ENCODE measurements at regions not wholly inside any gene's neighbourhood (a gene's known extent, or its start where the extent isn't known, plus 50 kb on each side); places are given as distances from the start of the nearest gene placed in this dataset.

GRCh38 chr14:25394356-25394755, 344.4 kb upstream of the STXBP6 start:
- Histone ChIP-seq H2AFZ (ENCODE audit: low read length) (no peak overlapping the region), H4K20me1 (ENCODE audit: control insufficient read depth, extremely low read depth, insufficient read depth, low read length) (no peaks in the 10 kb centered on the region), H3K4me1 (ENCODE audit: control insufficient read depth, extremely low read depth, insufficient read depth, low read length) (no peaks in the 10 kb centered on the region), H3K27ac (ENCODE audit: insufficient read depth, low read length) (no peak overlapping the region), H3K27me3 (ENCODE audit: control insufficient read depth, insufficient read depth, low read length) (no peaks in the 10 kb centered on the region), H3K4me3 (replicated peaks in 1 of 4; ENCODE audit: control extremely low read depth in 1 of 4, insufficient read depth in 1 of 4, low read depth in 3 of 4, low read length in 4 of 4) (no peak overlapping the region), H3K79me2 (ENCODE audit: control insufficient read depth, insufficient read depth, low read length) (no peaks in the 10 kb centered on the region), H3K36me3 (ENCODE audit: control insufficient read depth, insufficient read depth, low read length) (no peaks in the 10 kb centered on the region), H3K4me2 (ENCODE audit: extremely low read depth, insufficient read depth, low read length) (no peak overlapping the region), H3K9me3 (ENCODE audit: control insufficient read depth, insufficient read depth, low read depth, low read length) (no peaks in the 10 kb centered on the region), H3K9ac (ENCODE audit: insufficient read depth, low read length) (no peak overlapping the region)
- DNase-seq (ENCODE audit: low read depth in 2 of 2), result no peak
- TF ChIP-seq CTCF (conservative IDR thresholded peaks at IDR 0.05 in 1 of 2, IDR thresholded peaks at IDR 0.05 in 1 of 2; ENCODE audit: low read depth in 1 of 2, low read length in 2 of 2) (no peak), EZH2 (IDR thresholded peaks at IDR 0.05; ENCODE audit: low read length, missing control alignments) (no peak)

GRCh38 chr14:25389948-25390347, 340.0 kb upstream of the STXBP6 start:
- no peaks in the 10 kb centered on the region for H4K20me1 ChIP-seq (ENCODE audit: control insufficient read depth, extremely low read depth, insufficient read depth, low read length)
- no peak for DNase-seq (ENCODE audit: low read depth in 2 of 2)
- no peak overlapping the region for H3K27ac ChIP-seq (ENCODE audit: insufficient read depth, low read length)
- no peaks in the 10 kb centered on the region for H3K4me1 ChIP-seq (ENCODE audit: control insufficient read depth, extremely low read depth, insufficient read depth, low read length)
- H3K36me3 ChIP-seq (ENCODE audit: control insufficient read depth, insufficient read depth, low read length), result no peaks in the 10 kb centered on the region
- no peak overlapping the region for H3K9ac ChIP-seq (ENCODE audit: insufficient read depth, low read length)
- H3K79me2 ChIP-seq (ENCODE audit: control insufficient read depth, insufficient read depth, low read length), result no peaks in the 10 kb centered on the region
- H3K4me3 ChIP-seq (replicated peaks in 1 of 4; ENCODE audit: control extremely low read depth in 1 of 4, insufficient read depth in 1 of 4, low read depth in 3 of 4, low read length in 4 of 4), result no peak overlapping the region
- H3K4me2 ChIP-seq (ENCODE audit: extremely low read depth, insufficient read depth, low read length), result no peak overlapping the region
- H3K27me3 ChIP-seq (ENCODE audit: control insufficient read depth, insufficient read depth, low read length), result no peaks in the 10 kb centered on the region
- TF ChIP-seq EZH2 (IDR thresholded peaks at IDR 0.05; ENCODE audit: low read length, missing control alignments), result no peak
- no peak for TF ChIP-seq CTCF (conservative IDR thresholded peaks at IDR 0.05 in 1 of 2, IDR thresholded peaks at IDR 0.05 in 1 of 2; ENCODE audit: low read depth in 1 of 2, low read length in 2 of 2)
- H3K9me3 ChIP-seq (ENCODE audit: control insufficient read depth, insufficient read depth, low read depth, low read length), result no peaks in the 10 kb centered on the region
- no peak overlapping the region for H2AFZ ChIP-seq (ENCODE audit: low read length)

GRCh38 chr14:25381498-25381897, 331.6 kb upstream of the STXBP6 start:
- no peak for DNase-seq (ENCODE audit: low read depth in 2 of 2)
- no peak for TF ChIP-seq CTCF (conservative IDR thresholded peaks at IDR 0.05 in 1 of 2, IDR thresholded peaks at IDR 0.05 in 1 of 2; ENCODE audit: low read depth in 1 of 2, low read length in 2 of 2)

More at GRCh38 chr14:25381498-25381897, 331.6 kb upstream of the STXBP6 start:
- Histone ChIP-seq H3K4me1 (ENCODE audit: control insufficient read depth, extremely low read depth, insufficient read depth, low read length) (no peaks in the 10 kb centered on the region), H3K4me2 (ENCODE audit: extremely low read depth, insufficient read depth, low read length) (no peak overlapping the region), H3K27ac (ENCODE audit: insufficient read depth, low read length) (no peak overlapping the region), H2AFZ (ENCODE audit: low read length) (no peak overlapping the region), H3K79me2 (ENCODE audit: control insufficient read depth, insufficient read depth, low read length) (no peaks in the 10 kb centered on the region), H4K20me1 (ENCODE audit: control insufficient read depth, extremely low read depth, insufficient read depth, low read length) (no peaks in the 10 kb centered on the region), H3K27me3 (ENCODE audit: control insufficient read depth, insufficient read depth, low read length) (no peaks in the 10 kb centered on the region), H3K9me3 (ENCODE audit: control insufficient read depth, insufficient read depth, low read depth, low read length) (no peaks in the 10 kb centered on the region), H3K36me3 (ENCODE audit: control insufficient read depth, insufficient read depth, low read length) (no peaks in the 10 kb centered on the region), H3K4me3 (replicated peaks in 1 of 4; ENCODE audit: control extremely low read depth in 1 of 4, insufficient read depth in 1 of 4, low read depth in 3 of 4, low read length in 4 of 4) (no peak overlapping the region), H3K9ac (ENCODE audit: insufficient read depth, low read length) (no peak overlapping the region)

Measured in fibroblast of lung (primary cell).